HepG2 (cell line): ENCODE measurements at regions not wholly inside any gene's neighbourhood (a gene's known extent, or its start where the extent isn't known, plus 50 kb on each side); places are given as distances from the start of the nearest gene placed in this dataset.

Experiments
- ATAC-seq: fragments of 200-7000 bp; cut with Tn5 transposase; 3 replicates; pipeline ENCODE4 v1.9.1; 2020; ENCODE audit warnings: mild to moderate bottlenecking, moderate library complexity
- BruUV-seq: library from RNA; stranded (reverse); fragments of 400-500 nt; replicated peaks from 2 replicates; lab custom pipeline; 2021; lab: Mats Ljungman, UMichigan
- CTCF ChIA-PET: fragments of 300-600 bp; formaldehyde crosslinking; extraction: SDS; loops from one replicate; lab custom pipeline; 2021; ENCODE audit warnings: low total read pairs, inconsistent platforms, low intra/inter-chr PET ratio; lab: Yijun Ruan, JAX
- POLR2A ChIA-PET: fragments of 350-600 bp; sonication (Branson Sonifier 250); formaldehyde crosslinking; loops from one replicate; lab custom pipeline; 2020; ENCODE audit warnings: antibody characterized with exemption, inconsistent platforms; lab: Yijun Ruan, JAX
- DNase-seq: peaks from one replicate; pipeline ENCODE4 v3.0.0-alpha.2; 2015; ENCODE audit warnings: low spot score
- FAIRE-seq: peaks from 3 replicates; lab custom pipeline; 2011; peaks lifted over from hg19 to GRCh38; lab: Jason Lieb, UNC
- H2AFZ ChIP-seq: one replicate; pipeline ENCODE4 v1.6.1; 2011; ENCODE audit warnings: low read length, inconsistent platforms
- H3K27ac ChIP-seq: fragments of 300-600 bp; 3 replicates; pipeline ENCODE4 v1.8.0; 2011; ENCODE audit warnings: mixed run types, mild to moderate bottlenecking, mixed read lengths, low read length, inconsistent platforms; ENCODE audit not compliant: insufficient read depth; ENCODE audit errors: extremely low read length
- H3K27me3 ChIP-seq, 2 experiments: fragments of 200-600 bp in 1 of 2; 2 replicates in 1 of 2; 3 replicates in 1 of 2; pipeline versions ENCODE4 v1.6.0 to v1.8.0; 2011; ENCODE audit warnings: low read length in 2 of 2, mild to moderate bottlenecking in 2 of 2, moderate library complexity in 2 of 2, inconsistent platforms in 1 of 2; ENCODE audit not compliant: insufficient read depth in 2 of 2, control insufficient read depth in 1 of 2
- H3K36me3 ChIP-seq, 2 experiments: fragments of 200-600 bp in 1 of 2; replicated peaks in 1 of 2; 2 replicates in 1 of 2; 3 replicates in 1 of 2; pipeline versions ENCODE4 v1.5.1 to v1.8.0; 2011; ENCODE audit warnings: low read length in 2 of 2, inconsistent platforms in 1 of 2; ENCODE audit not compliant: insufficient read depth in 2 of 2, control insufficient read depth in 1 of 2
- H3K4me1 ChIP-seq: 2 replicates; pipeline ENCODE4 v1.5.1; 2012; ENCODE audit warnings: low read length, inconsistent platforms; ENCODE audit not compliant: insufficient read depth
- H3K4me2 ChIP-seq: 2 replicates; pipeline ENCODE4 v1.6.0; 2011; ENCODE audit warnings: low read depth, low read length, inconsistent platforms
- H3K4me3 ChIP-seq, 3 experiments: fragments of 200-600 bp in 1 of 3; sonication (generic), shearing (Covaris generic) in 1 of 3; replicated peaks in 1 of 3; 2 replicates each; pipeline ENCODE4 v1.5.1; 2011 to 2016; ENCODE audit warnings: low read length in 3 of 3, inconsistent platforms in 2 of 3, low read depth in 2 of 3, mild to moderate bottlenecking in 2 of 3, control low read depth in 1 of 3, mixed read lengths in 1 of 3; ENCODE audit not compliant: insufficient read depth in 1 of 3
- H3K79me2 ChIP-seq: one replicate; pipeline ENCODE4 v1.6.1; 2011; ENCODE audit warnings: low read length, inconsistent platforms; ENCODE audit not compliant: insufficient read depth
- H3K9ac ChIP-seq: 2 replicates; pipeline ENCODE4 v1.6.0; 2011; ENCODE audit warnings: mild to moderate bottlenecking, low read depth, low read length, inconsistent platforms; ENCODE audit not compliant: insufficient read depth
- H3K9me3 ChIP-seq: 2 replicates; pipeline ENCODE4 v1.5.1; 2012; ENCODE audit warnings: mild to moderate bottlenecking, low read length
- H4K20me1 ChIP-seq: 2 replicates; pipeline ENCODE4 v1.6.0; 2011; ENCODE audit warnings: inconsistent platforms, mild to moderate bottlenecking, low read length, moderate library complexity; ENCODE audit not compliant: insufficient read depth
- AHR ChIP-seq: IDR thresholded peaks from 2 replicates; pipeline ENCODE4 v1.6.1; 2018; ENCODE audit warnings: missing genetic modification reagents, missing compliant biosample characterization
- ELF3 ChIP-seq: IDR thresholded peaks from 2 replicates; pipeline ENCODE4 v1.6.1; 2016; ENCODE audit warnings: missing genetic modification reagents, missing compliant biosample characterization
- HOXA7 ChIP-seq: sonication (generic); formaldehyde crosslinking; IDR thresholded peaks from 2 replicates; pipeline ENCODE4 v1.8.1; 2022; ENCODE audit warnings: mild to moderate bottlenecking, missing genetic modification reagents, moderate library complexity
- IRX3 ChIP-seq: sonication (generic); formaldehyde crosslinking; IDR thresholded peaks from 2 replicates; pipeline ENCODE4 v1.8.1; 2023; ENCODE audit warnings: mild to moderate bottlenecking, low read depth, missing genetic modification reagents, borderline replicate concordance
- KLF12 ChIP-seq: sonication (generic); formaldehyde crosslinking; IDR thresholded peaks from 2 replicates; pipeline ENCODE4 v1.4.0; 2020; ENCODE audit warnings: missing genetic modification reagents, borderline replicate concordance
- MBD4 ChIP-seq: IDR thresholded peaks from 2 replicates; pipeline ENCODE4 v1.6.1; 2012; ENCODE audit warnings: low read length, inconsistent platforms, borderline replicate concordance
- MEF2D ChIP-seq: sonication (generic); formaldehyde crosslinking; IDR thresholded peaks from 2 replicates; pipeline ENCODE4 v1.5.1; 2020; ENCODE audit warnings: mild to moderate bottlenecking, missing genetic modification reagents
- SNAI1 ChIP-seq: sonication (generic); formaldehyde crosslinking; IDR thresholded peaks from 2 replicates; pipeline ENCODE4 v1.5.0; 2020; ENCODE audit warnings: mild to moderate bottlenecking, missing genetic modification reagents, borderline replicate concordance
- SRF ChIP-seq: IDR thresholded peaks from 2 replicates; pipeline ENCODE4 v1.6.1; 2011; ENCODE audit warnings: mild to moderate bottlenecking, low read depth, low read length, moderate library complexity
- ZBTB8A ChIP-seq: sonication (generic); formaldehyde crosslinking; IDR thresholded peaks from 2 replicates; pipeline ENCODE4 v1.4.0; 2020; ENCODE audit warnings: mild to moderate bottlenecking, low read depth, missing genetic modification reagents, borderline replicate concordance
- ZFP62 ChIP-seq: sonication (generic); formaldehyde crosslinking; IDR thresholded peaks from 2 replicates; pipeline ENCODE4 v1.4.0; 2020; ENCODE audit warnings: missing genetic modification reagents
- ZNF263 ChIP-seq: sonication (generic); formaldehyde crosslinking; IDR thresholded peaks from 2 replicates; pipeline ENCODE4 v1.4.0; 2020; ENCODE audit warnings: missing genetic modification reagents
- ZNF678 ChIP-seq: sonication (generic); formaldehyde crosslinking; IDR thresholded peaks from 2 replicates; pipeline ENCODE4 v1.4.0; 2020; ENCODE audit warnings: mild to moderate bottlenecking, missing genetic modification reagents
- ZNF883 ChIP-seq: sonication (generic); formaldehyde crosslinking; IDR thresholded peaks from 2 replicates; pipeline ENCODE4 v1.5.1; 2020; ENCODE audit warnings: mild to moderate bottlenecking, missing genetic modification reagents; ENCODE audit errors: not compliant biosample characterization
- WGBS: methylation state at CpG from one replicate; pipeline ENCODE4 v1.1.6; 2017; ENCODE audit warnings: low lambda C conversion rate; 5-methylcytosine and 5-hydroxymethylcytosine counted together
- in situ Hi-C: cut with HindIII; loops from 2 replicates; pipeline ENCODE4 v1.10.0; 2017; ENCODE audit warnings: low pct_unique_long_range_greater_than_20kb; ENCODE audit not compliant: extremely low pct_ligation_motif_present
- intact Hi-C: fragments of 100-400 bp; cut with micrococcal nuclease; formaldehyde crosslinking; loops from one replicate; pipeline ENCODE4 v1.10.0; 2022; ENCODE audit not compliant: unreplicated experiment
- TF ChIP-seq, protein P1 (sequence below): sonication (generic); formaldehyde crosslinking; IDR thresholded peaks from 2 replicates; pipeline ENCODE4 v1.4.0; 2020; ENCODE audit warnings: mild to moderate bottlenecking, missing genetic modification reagents, borderline replicate concordance
- TF ChIP-seq, protein P2 (sequence below): sonication (generic); formaldehyde crosslinking; IDR thresholded peaks from 2 replicates; pipeline ENCODE4 v1.8.0; 2023; ENCODE audit warnings: mild to moderate bottlenecking, missing genetic modification reagents
- TF ChIP-seq, protein P3 (sequence below): sonication (generic); formaldehyde crosslinking; IDR thresholded peaks from 2 replicates; pipeline ENCODE4 v1.4.0; 2020; ENCODE audit warnings: mild to moderate bottlenecking, missing genetic modification reagents, borderline replicate concordance

- no peaks in the 10 kb centered on the region for H3K36me3 ChIP-seq
- TF ChIP-seq, protein P1, sequence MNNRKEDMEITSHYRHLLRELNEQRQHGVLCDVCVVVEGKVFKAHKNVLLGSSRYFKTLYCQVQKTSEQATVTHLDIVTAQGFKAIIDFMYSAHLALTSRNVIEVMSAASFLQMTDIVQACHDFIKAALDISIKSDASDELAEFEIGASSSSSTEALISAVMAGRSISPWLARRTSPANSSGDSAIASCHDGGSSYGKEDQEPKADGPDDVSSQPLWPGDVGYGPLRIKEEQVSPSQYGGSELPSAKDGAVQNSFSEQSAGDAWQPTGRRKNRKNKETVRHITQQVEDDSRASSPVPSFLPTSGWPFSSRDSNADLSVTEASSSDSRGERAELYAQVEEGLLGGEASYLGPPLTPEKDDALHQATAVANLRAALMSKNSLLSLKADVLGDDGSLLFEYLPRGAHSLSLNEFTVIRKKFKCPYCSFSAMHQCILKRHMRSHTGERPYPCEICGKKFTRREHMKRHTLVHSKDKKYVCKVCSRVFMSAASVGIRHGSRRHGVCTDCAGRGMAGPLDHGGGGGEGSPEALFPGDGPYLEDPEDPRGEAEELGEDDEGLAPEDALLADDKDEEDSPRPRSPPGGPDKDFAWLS (CRISPR knock-in tag), result no peak
- TF ChIP-seq IRX3, result no peak
- no peak for TF ChIP-seq SNAI1 (CRISPR knock-in tag)
- TF ChIP-seq, protein P2, sequence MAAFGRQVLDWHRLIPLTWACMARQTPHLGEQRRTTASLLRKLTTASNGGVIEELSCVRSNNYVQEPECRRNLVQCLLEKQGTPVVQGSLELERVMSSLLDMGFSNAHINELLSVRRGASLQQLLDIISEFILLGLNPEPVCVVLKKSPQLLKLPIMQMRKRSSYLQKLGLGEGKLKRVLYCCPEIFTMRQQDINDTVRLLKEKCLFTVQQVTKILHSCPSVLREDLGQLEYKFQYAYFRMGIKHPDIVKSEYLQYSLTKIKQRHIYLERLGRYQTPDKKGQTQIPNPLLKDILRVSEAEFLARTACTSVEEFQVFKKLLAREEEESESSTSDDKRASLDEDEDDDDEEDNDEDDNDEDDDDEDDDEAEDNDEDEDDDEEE (CRISPR knock-in tag), result no peak
- TF ChIP-seq SRF, result no peak
- TF ChIP-seq HOXA7, result no peak
- no peak for TF ChIP-seq ZBTB8A
- TF ChIP-seq ZNF883 (CRISPR knock-in tag), result no peak
- TF ChIP-seq MBD4, result no peak
- no peak for TF ChIP-seq MEF2D (CRISPR knock-in tag)
- TF ChIP-seq ZFP62 (CRISPR knock-in tag), result no peak
- no peak for TF ChIP-seq ZNF678 (CRISPR knock-in tag)
- no peak for TF ChIP-seq AHR (CRISPR knock-in tag)
- no peak for TF ChIP-seq ELF3 (CRISPR knock-in tag)
- TF ChIP-seq ZNF263 (CRISPR knock-in tag), result no peak
- TF ChIP-seq KLF12 (CRISPR knock-in tag), result no peak
- TF ChIP-seq, protein P3, sequence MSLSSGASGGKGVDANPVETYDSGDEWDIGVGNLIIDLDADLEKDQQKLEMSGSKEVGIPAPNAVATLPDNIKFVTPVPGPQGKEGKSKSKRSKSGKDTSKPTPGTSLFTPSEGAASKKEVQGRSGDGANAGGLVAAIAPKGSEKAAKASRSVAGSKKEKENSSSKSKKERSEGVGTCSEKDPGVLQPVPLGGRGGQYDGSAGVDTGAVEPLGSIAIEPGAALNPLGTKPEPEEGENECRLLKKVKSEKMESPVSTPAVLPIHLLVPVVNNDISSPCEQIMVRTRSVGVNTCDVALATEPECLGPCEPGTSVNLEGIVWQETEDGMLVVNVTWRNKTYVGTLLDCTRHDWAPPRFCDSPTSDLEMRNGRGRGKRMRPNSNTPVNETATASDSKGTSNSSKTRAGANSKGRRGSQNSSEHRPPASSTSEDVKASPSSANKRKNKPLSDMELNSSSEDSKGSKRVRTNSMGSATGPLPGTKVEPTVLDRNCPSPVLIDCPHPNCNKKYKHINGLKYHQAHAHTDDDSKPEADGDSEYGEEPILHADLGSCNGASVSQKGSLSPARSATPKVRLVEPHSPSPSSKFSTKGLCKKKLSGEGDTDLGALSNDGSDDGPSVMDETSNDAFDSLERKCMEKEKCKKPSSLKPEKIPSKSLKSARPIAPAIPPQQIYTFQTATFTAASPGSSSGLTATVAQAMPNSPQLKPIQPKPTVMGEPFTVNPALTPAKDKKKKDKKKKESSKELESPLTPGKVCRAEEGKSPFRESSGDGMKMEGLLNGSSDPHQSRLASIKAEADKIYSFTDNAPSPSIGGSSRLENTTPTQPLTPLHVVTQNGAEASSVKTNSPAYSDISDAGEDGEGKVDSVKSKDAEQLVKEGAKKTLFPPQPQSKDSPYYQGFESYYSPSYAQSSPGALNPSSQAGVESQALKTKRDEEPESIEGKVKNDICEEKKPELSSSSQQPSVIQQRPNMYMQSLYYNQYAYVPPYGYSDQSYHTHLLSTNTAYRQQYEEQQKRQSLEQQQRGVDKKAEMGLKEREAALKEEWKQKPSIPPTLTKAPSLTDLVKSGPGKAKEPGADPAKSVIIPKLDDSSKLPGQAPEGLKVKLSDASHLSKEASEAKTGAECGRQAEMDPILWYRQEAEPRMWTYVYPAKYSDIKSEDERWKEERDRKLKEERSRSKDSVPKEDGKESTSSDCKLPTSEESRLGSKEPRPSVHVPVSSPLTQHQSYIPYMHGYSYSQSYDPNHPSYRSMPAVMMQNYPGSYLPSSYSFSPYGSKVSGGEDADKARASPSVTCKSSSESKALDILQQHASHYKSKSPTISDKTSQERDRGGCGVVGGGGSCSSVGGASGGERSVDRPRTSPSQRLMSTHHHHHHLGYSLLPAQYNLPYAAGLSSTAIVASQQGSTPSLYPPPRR (CRISPR knock-in tag), result no peak
- ATAC-seq (no peak), FAIRE-seq (no peak), DNase-seq (no peak)
- H4K20me1 ChIP-seq, result no peaks in the 10 kb centered on the region
- H3K9me3 ChIP-seq, result no peaks in the 10 kb centered on the region
- intact Hi-C loops, result no loop called here
- POLR2A ChIA-PET, result no interaction called here
- no peaks in the 10 kb centered on the region for H3K79me2 ChIP-seq
- BruUV-seq, result no TSS peak
- no peak overlapping the region for H2AFZ ChIP-seq
- CTCF ChIA-PET, result no interaction called here
- H3K4me2 ChIP-seq, result no peak overlapping the region
- in situ Hi-C loops, result no loop called here
- no peak overlapping the region for H3K9ac ChIP-seq
- no peak overlapping the region for H3K27ac ChIP-seq
- WGBS, result 0% methylated on average over 1 of the region's 1 CpG
- H3K27me3 ChIP-seq, result no peaks in the 10 kb centered on the region; a peak in 3 of 5 replicates
- no peaks in the 10 kb centered on the region for H3K4me1 ChIP-seq
- no peak overlapping the region for H3K4me3 ChIP-seq
These were observed 151.4 kb downstream of the RPIA start for GRCh38 chr2:88842656-88843460.
